ENCODE measurements at regions not wholly inside any gene's neighbourhood (a gene's known extent, or its start where the extent isn't known, plus 50 kb on each side); places are given as distances from the start of the nearest gene placed in this dataset.

- TF ChIP-seq ZC3H11A (IDR thresholded peaks at IDR 0.05; ENCODE audit: low read depth, low read length) (no peak), ZBED1 (IDR thresholded peaks at IDR 0.05) (no peak), WHSC1 (IDR thresholded peaks at IDR 0.05; ENCODE audit: low read length) (no peak)
Observed at GRCh38 chr9:95749493-95749892, 126.0 kb upstream of the ERCC6L2 start (continued).

DNA sequence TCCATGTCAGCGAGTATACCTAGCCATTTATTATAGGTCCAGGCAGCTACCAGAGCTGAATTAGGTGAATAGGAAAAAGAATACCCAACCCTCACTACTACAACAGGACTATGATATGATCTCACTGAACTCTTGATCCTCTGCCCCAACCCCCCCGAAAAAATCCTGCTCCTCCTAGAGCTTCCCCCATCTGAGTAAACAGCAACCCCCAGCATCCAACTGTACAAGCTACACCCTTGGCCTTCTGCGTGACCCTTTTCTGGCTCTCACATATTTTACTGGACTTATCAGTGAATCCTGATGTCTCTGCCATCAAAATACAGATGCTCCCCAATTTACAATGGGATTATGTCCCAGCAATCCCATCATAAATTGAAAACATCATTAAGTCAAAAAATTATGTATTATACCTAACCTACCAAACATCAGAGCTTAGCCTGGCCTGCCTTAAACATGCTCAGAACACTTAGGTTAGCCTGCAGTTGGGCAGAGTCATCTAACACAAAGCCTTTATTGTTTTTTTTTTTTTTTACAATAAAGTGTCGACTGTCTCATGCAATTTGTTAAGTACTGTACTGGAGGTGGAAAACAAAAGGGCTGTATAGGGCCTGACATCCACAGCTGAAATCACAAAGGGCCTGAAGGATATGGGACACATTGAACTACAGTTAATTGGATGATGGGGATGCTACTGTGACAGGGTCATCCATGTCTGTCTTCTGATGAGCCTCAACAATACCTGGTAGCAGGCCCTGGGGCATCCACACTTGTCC lies 128.9 kb upstream of the ERCC6L2 start:
- BruUV-seq (replicated peaks): no TSS peak
- H3K79me2 ChIP-seq (ENCODE audit: control insufficient read depth, insufficient read depth, low read length): no peaks in the 10 kb centered on the region
- no peaks in the 10 kb centered on the region for H4K20me1 ChIP-seq (replicated peaks; ENCODE audit: control insufficient read depth, insufficient read depth, low read length)
- no peaks in the 10 kb centered on the region for H3K9me1 ChIP-seq (ENCODE audit: control insufficient read depth, insufficient read depth, low read length)
- TF ChIP-seq THAP7 (CRISPR knock-in tag; IDR thresholded peaks at IDR 0.05) (no peak), TBP (optimal IDR thresholded peaks at IDR 0.05; ENCODE audit: low read depth, low read length) (no peak)
- TF ChIP-seq, protein P1, sequence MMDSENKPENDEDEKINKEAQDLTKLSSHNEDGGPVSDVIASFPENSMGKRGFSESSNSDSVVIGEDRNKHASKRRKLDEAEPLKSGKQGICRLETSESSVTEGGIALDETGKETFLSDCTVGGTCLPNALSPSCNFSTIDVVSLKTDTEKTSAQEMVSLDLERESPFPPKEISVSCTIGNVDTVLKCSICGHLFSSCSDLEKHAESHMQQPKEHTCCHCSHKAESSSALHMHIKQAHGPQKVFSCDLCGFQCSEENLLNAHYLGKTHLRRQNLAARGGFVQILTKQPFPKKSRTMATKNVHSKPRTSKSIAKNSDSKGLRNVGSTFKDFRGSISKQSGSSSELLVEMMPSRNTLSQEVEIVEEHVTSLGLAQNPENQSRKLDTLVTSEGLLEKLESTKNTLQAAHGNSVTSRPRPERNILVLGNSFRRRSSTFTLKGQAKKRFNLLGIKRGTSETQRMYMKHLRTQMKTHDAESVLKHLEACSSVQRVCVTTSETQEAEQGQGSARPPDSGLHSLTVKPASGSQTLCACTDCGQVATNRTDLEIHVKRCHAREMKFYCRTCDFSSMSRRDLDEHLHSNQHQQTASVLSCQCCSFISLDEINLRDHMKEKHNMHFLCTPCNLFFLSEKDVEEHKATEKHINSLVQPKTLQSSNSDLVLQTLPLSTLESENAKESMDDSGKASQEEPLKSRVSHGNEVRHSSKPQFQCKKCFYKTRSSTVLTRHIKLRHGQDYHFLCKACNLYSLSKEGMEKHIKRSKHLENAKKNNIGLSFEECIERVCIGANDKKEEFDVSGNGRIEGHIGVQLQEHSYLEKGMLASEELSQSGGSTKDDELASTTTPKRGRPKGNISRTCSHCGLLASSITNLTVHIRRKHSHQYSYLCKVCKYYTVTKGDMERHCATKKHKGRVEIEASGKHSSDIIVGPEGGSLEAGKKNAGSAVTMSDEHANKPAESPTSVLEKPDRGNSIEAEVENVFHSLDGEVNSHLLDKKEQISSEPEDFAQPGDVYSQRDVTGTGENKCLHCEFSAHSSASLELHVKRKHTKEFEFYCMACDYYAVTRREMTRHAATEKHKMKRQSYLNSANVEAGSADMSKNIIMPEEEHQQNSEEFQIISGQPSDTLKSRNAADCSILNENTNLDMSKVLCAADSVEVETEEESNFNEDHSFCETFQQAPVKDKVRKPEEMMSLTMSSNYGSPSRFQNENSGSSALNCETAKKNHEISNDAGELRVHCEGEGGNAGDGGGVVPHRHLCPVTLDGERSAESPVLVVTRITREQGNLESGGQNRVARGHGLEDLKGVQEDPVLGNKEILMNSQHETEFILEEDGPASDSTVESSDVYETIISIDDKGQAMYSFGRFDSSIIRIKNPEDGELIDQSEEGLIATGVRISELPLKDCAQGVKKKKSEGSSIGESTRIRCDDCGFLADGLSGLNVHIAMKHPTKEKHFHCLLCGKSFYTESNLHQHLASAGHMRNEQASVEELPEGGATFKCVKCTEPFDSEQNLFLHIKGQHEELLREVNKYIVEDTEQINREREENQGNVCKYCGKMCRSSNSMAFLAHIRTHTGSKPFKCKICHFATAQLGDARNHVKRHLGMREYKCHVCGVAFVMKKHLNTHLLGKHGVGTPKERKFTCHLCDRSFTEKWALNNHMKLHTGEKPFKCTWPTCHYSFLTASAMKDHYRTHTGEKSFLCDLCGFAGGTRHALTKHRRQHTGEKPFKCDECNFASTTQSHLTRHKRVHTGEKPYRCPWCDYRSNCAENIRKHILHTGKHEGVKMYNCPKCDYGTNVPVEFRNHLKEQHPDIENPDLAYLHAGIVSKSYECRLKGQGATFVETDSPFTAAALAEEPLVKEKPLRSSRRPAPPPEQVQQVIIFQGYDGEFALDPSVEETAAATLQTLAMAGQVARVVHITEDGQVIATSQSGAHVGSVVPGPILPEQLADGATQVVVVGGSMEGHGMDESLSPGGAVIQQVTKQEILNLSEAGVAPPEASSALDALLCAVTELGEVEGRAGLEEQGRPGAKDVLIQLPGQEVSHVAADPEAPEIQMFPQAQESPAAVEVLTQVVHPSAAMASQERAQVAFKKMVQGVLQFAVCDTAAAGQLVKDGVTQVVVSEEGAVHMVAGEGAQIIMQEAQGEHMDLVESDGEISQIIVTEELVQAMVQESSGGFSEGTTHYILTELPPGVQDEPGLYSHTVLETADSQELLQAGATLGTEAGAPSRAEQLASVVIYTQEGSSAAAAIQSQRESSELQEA (IDR thresholded peaks at IDR 0.05; ENCODE audit: low read depth): no peak
- H3K36me3 ChIP-seq (ENCODE audit: control insufficient read depth, insufficient read depth, low read length): no peaks in the 10 kb centered on the region
- no peaks in the 10 kb centered on the region for H3K4me1 ChIP-seq (replicated peaks in 1 of 2; ENCODE audit: control insufficient read depth in 2 of 2, insufficient read depth in 2 of 2, low read length in 2 of 2)
- H3K4me3 ChIP-seq: no peak overlapping the region
- ChIA-PET CTCF (ENCODE audit: low intra/inter-chr PET ratio) (no interaction called here), POLR2A (no interaction called here)
- in situ Hi-C loops (cut with MboI) (no loop called here), intact Hi-C loops (cut with micrococcal nuclease) (no loop called here)
- DNase-seq (ENCODE audit: extremely low read depth in 1 of 4, low spot score in 3 of 4): no peak
- FAIRE-seq: no peak
- H3K4me2 ChIP-seq (ENCODE audit: insufficient read depth, low read length): no peak overlapping the region
- 0% methylated on average over 3 of the region's 4 CpGs for WGBS (ENCODE audit: insufficient coverage, low coverage, missing lambda C conversion rate)
- ATAC-seq: no peak
- no peak overlapping the region for H2AFZ ChIP-seq (ENCODE audit: low read depth, low read length)
- H3K27ac ChIP-seq (ENCODE audit: extremely low read depth, low read depth, low read length): no peak overlapping the region
- no peaks in the 10 kb centered on the region for H3K9me3 ChIP-seq (replicated peaks; ENCODE audit: control insufficient read depth, insufficient read depth, low read depth, low read length)
- peaks cover 21 to 43% of the 10 kb centered on the region in 2 experiments for H3K27me3 ChIP-seq (ENCODE audit: control insufficient read depth in 2 of 2, insufficient read depth in 2 of 2, low read length in 2 of 2)
- no peak overlapping the region for H3K9ac ChIP-seq (ENCODE audit: insufficient read depth in 1 of 2, low read depth in 2 of 2, low read length in 2 of 2)

Data from K562 (cell line).